GM21619 (cell line): ENCODE measurements at regions not wholly inside any gene's neighbourhood (a gene's known extent, or its start where the extent isn't known, plus 50 kb on each side); places are given as distances from the start of the nearest gene placed in this dataset.

Experiments used
- ATAC-seq: cut with Tn5 transposase; IDR thresholded peaks from one replicate; pipeline ENCODE4 v1.9.1; 2021; ENCODE audit not compliant: unreplicated experiment

GRCh38 chr14:95387826-95388445 is 68.2 kb upstream of the CLMN start:
- no peak for ATAC-seq

GRCh38 chr14:95386536-95387095 is 66.9 kb upstream of the CLMN start:
- ATAC-seq, result no peak

DNA sequence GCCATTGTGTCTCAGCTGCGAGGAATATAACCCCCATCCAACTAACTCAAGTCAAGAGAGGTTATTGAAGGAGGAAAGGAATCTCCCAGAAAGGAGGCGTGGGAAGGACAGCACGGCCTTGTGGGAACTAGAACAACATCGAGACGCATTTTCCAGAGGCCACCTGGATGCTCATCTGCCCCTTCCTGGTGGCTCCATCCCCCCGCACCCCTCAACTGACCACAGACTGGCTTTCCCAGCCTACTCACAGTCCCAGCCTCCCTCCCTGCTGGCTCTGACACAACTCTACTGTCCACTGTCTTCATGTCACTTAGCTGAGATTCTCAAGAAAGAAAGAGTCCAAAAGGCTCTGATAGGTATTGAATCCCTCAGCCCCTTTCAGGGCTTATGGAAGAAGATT is 66.0 kb upstream of the CLMN start:
- no peak for ATAC-seq

DNA sequence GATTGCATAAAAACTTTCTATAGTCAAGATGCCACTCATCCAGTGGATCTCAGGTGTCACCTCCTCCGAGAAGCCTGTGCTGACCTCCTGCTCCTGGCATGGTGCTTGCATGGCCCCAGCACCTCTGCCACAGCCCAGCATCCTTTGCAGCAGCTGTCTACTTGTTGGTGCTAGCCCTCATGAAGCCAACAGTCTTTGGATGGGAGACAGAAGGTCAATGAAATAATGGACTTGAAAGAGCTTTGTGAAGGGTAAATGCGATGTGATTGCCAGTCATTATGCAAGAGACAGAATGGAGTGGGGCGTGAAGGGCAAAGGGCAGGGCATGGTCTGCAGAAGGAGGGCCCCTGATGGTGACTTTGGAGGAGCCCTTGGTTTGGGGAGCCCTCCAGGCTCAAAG is 63.0 kb upstream of the CLMN start:
- ATAC-seq, result no peak

GRCh38 chr14:95381726-95382125 is 62.0 kb upstream of the CLMN start:
- no peak for ATAC-seq

- no peak for ATAC-seq
Observed at GRCh38 chr14:95380350-95381042, 60.8 kb upstream of the CLMN start.

- no peak for ATAC-seq
Observed at GRCh38 chr14:95379634-95380033, 59.9 kb upstream of the CLMN start.

DNA sequence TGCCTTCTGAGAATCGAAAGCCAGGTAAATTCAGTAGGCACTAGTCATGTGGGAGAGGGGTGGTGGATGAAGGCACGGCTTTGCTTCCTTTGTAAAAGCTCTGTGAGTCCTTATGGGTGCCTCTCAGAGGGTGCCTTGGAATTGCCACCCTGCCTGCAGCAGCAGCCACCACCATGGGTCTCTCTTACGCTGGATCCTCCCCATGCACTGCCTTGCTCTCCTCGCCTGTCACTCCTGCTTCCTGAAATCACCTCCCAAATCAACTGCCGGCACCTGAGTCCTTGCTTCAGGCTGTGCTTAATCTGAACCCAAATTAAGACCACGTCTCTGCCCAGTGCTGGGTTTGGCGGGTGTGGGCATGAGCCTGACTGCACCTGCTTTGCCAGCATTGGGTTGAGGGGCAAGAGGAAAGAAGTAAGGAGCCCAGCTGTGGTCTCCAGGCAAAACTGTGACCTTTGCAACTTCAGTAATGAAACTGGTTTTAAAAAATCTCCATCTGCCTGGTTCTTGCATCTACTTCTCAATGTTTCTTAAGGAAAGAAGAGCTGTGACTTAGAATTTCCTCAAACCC is 55.9 kb upstream of the CLMN start:
- no peak for ATAC-seq

GRCh38 chr14:95374239-95374997 is 54.7 kb upstream of the CLMN start:
- ATAC-seq, result no peak

DNA sequence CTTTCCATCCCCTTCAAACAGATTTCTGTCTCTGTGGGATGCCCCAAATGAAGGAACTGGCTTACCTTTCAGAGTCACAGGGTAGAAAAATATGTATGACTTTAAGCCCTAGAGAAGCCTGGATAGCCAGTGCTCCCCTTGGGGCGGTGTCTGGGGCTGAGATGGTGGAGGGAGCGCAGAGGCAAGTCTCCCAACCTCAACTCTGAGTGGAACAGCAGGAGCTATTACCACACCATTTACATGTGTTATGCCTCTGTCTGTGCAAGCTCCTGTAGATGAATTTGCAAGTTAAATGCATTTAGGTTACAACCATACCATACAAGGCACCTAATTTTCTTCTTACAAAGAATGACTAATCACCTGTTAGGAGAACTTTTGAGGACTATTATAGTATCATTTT is 50.4 kb upstream of the CLMN start:
- ATAC-seq, result no peak
